SK-N-SH treated with all-trans-retinoic acid at 6 μM for 48 hours (cell line): ENCODE measurements at regions not wholly inside any gene's neighbourhood (a gene's known extent, or its start where the extent isn't known, plus 50 kb on each side); places are given as distances from the start of the nearest gene placed in this dataset.

ENCODE experiments used
- ATAC-seq: fragments of 200-7000 bp; cut with Tn5 transposase; 3 replicates; pipeline ENCODE4 v1.9.1; 2020; ENCODE audit warnings: mild to moderate bottlenecking, moderate library complexity
- BACH2 ChIP-seq: fragments of 250-450 bp; sonication (Bioruptor Pico); IDR thresholded peaks from 2 replicates; pipeline ENCODE4 v1.9.0; 2021; ENCODE audit warnings: mild to moderate bottlenecking, borderline replicate concordance
- CSDC2 ChIP-seq: fragments of 250-450 bp; sonication (Bioruptor Pico); IDR thresholded peaks from 2 replicates; pipeline ENCODE4 v1.5.0; 2020; ENCODE audit warnings: mild to moderate bottlenecking, moderate library complexity
- ESRRG ChIP-seq: fragments of 250-450 bp; sonication (Bioruptor Pico); IDR thresholded peaks from 2 replicates; pipeline ENCODE4 v1.6.1; 2021; ENCODE audit warnings: mild to moderate bottlenecking
- GLIS3 ChIP-seq: fragments of 250-450 bp; sonication (Bioruptor Pico); IDR thresholded peaks from 2 replicates; pipeline ENCODE4 v1.5.0; 2020; ENCODE audit warnings: mild to moderate bottlenecking, moderate library complexity
- OSR1 ChIP-seq: fragments of 250-450 bp; sonication (Bioruptor Pico); IDR thresholded peaks from 2 replicates; pipeline ENCODE4 v1.8.0; 2022; ENCODE audit warnings: moderate library complexity, mild to moderate bottlenecking, inconsistent platforms
- PPARA ChIP-seq: fragments of 250-450 bp; sonication (Bioruptor Pico); IDR thresholded peaks from 2 replicates; pipeline ENCODE4 v1.5.0; 2020; ENCODE audit warnings: mild to moderate bottlenecking, borderline replicate concordance
- RARB ChIP-seq: fragments of 250-450 bp; sonication (Bioruptor Pico); IDR thresholded peaks from 2 replicates; pipeline ENCODE4 v1.8.0; 2021; ENCODE audit warnings: mild to moderate bottlenecking, moderate library complexity
- SNAI2 ChIP-seq: fragments of 250-450 bp; sonication (Bioruptor Pico); IDR thresholded peaks from 2 replicates; pipeline ENCODE4 v1.5.0; 2020; ENCODE audit warnings: mild to moderate bottlenecking, moderate library complexity
- TCF4 ChIP-seq: fragments of 250-450 bp; sonication (Bioruptor Pico); IDR thresholded peaks from 2 replicates; pipeline ENCODE4 v1.8.0; 2021; ENCODE audit warnings: mild to moderate bottlenecking, moderate library complexity, borderline replicate concordance
- TOX ChIP-seq: fragments of 250-450 bp; sonication (Bioruptor Pico); IDR thresholded peaks from 2 replicates; pipeline ENCODE4 v1.8.0; 2021; ENCODE audit warnings: mild to moderate bottlenecking, moderate library complexity, borderline replicate concordance
- ZC3H10 ChIP-seq: fragments of 250-450 bp; sonication (Bioruptor Pico); IDR thresholded peaks from 2 replicates; pipeline ENCODE4 v1.5.1; 2021; ENCODE audit warnings: mild to moderate bottlenecking, moderate library complexity
- ZFP3 ChIP-seq: fragments of 250-450 bp; sonication (Bioruptor Pico); IDR thresholded peaks from 2 replicates; pipeline ENCODE4 v1.5.0; 2020; ENCODE audit warnings: mild to moderate bottlenecking, moderate library complexity
- ZFP30 ChIP-seq: fragments of 450-650 bp; formaldehyde crosslinking; IDR thresholded peaks from 2 replicates; pipeline ENCODE4 v1.5.0; 2022; ENCODE audit warnings: mild to moderate bottlenecking, moderate library complexity
- ZNF565 ChIP-seq: fragments of 450-650 bp; formaldehyde crosslinking; conservative IDR thresholded peaks from 2 replicates; pipeline ENCODE4 v1.5.0; 2020; ENCODE audit warnings: low read depth, mild to moderate bottlenecking, moderate library complexity
- ZNF70 ChIP-seq: fragments of 450-650 bp; formaldehyde crosslinking; IDR thresholded peaks from 2 replicates; pipeline ENCODE4 v1.5.0; 2020; ENCODE audit warnings: mild to moderate bottlenecking, moderate library complexity
- ZNF8 ChIP-seq: fragments of 450-650 bp; formaldehyde crosslinking; IDR thresholded peaks from 2 replicates; pipeline ENCODE4 v1.5.0; 2020; ENCODE audit warnings: mild to moderate bottlenecking, moderate library complexity
- TF ChIP-seq, protein P1 (sequence below): fragments of 250-450 bp; sonication (Bioruptor Pico); IDR thresholded peaks from 2 replicates; pipeline ENCODE4 v1.8.0; 2021; ENCODE audit warnings: low read depth, mild to moderate bottlenecking, moderate library complexity, borderline replicate concordance
- TF ChIP-seq, protein P2 (sequence below): fragments of 250-450 bp; sonication (Bioruptor Pico); IDR thresholded peaks from 2 replicates; pipeline ENCODE4 v1.8.0; 2020; ENCODE audit warnings: mild to moderate bottlenecking, moderate library complexity, borderline replicate concordance
- TF ChIP-seq, protein P3 (sequence below): fragments of 250-450 bp; sonication (Bioruptor Pico); IDR thresholded peaks from 2 replicates; pipeline ENCODE4 v1.5.1; 2020; ENCODE audit warnings: low read depth, mild to moderate bottlenecking, moderate library complexity
- TF ChIP-seq, protein P4 (sequence below): fragments of 250-450 bp; sonication (Bioruptor Pico); IDR thresholded peaks from 2 replicates; pipeline ENCODE4 v1.5.0; 2020; ENCODE audit warnings: mild to moderate bottlenecking, moderate library complexity

DNA sequence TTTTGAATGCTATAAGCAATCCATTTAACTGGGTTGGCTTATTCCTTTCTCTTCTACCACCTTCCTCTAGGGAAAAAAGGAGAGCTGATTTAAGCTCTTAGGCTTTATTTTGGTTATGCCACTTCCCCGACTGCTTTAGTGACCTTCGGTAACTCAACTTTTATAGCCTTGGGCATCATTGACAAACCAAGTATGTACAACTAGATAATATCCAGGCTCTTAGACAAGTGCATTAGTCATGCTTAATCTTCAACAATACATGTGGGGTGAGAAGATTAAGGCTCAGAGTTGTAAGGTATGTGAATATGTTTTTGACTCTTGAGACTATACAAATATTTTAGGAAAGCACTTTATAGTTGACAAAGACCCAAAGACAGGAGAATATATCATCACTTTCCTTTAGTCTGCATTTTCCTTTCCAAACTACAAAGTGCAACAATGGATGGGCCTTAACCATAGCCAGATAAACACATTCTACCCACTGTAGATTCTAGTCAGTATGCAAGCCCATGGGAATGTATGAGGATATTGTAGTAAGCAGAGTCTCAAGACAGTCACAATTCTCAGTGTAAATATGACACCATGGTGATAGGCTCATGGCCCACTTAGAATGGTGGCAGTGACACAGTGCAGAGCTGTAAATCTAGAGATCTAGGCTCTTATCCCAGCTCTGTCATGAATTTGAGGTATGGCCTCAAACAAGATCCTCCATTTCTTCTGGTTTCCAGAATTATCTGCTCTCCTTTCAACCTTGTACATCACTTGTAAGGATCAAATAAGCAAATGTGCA, 1117.3 kb downstream of the SORCS3 start:
- no peak for ATAC-seq
- TF ChIP-seq, protein P1, sequence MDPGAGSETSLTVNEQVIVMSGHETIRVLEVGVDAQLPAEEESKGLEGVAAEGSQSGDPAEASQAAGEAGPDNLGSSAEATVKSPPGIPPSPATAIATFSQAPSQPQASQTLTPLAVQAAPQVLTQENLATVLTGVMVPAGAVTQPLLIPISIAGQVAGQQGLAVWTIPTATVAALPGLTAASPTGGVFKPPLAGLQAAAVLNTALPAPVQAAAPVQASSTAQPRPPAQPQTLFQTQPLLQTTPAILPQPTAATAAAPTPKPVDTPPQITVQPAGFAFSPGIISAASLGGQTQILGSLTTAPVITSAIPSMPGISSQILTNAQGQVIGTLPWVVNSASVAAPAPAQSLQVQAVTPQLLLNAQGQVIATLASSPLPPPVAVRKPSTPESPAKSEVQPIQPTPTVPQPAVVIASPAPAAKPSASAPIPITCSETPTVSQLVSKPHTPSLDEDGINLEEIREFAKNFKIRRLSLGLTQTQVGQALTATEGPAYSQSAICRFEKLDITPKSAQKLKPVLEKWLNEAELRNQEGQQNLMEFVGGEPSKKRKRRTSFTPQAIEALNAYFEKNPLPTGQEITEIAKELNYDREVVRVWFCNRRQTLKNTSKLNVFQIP (CRISPR knock-in tag), result no peak
- TF ChIP-seq ESRRG (CRISPR knock-in tag) (no peak), ZFP30 (no peak), ZNF8 (no peak), TOX (CRISPR knock-in tag) (no peak), ZFP3 (CRISPR knock-in tag) (no peak), CSDC2 (CRISPR knock-in tag) (no peak), ZNF70 (no peak), PPARA (CRISPR knock-in tag) (no peak), BACH2 (CRISPR knock-in tag) (no peak), OSR1 (CRISPR knock-in tag) (no peak), GLIS3 (CRISPR knock-in tag) (no peak), TCF4 (CRISPR knock-in tag) (no peak), ZNF565 (no peak), SNAI2 (no peak)
- TF ChIP-seq, protein P2, sequence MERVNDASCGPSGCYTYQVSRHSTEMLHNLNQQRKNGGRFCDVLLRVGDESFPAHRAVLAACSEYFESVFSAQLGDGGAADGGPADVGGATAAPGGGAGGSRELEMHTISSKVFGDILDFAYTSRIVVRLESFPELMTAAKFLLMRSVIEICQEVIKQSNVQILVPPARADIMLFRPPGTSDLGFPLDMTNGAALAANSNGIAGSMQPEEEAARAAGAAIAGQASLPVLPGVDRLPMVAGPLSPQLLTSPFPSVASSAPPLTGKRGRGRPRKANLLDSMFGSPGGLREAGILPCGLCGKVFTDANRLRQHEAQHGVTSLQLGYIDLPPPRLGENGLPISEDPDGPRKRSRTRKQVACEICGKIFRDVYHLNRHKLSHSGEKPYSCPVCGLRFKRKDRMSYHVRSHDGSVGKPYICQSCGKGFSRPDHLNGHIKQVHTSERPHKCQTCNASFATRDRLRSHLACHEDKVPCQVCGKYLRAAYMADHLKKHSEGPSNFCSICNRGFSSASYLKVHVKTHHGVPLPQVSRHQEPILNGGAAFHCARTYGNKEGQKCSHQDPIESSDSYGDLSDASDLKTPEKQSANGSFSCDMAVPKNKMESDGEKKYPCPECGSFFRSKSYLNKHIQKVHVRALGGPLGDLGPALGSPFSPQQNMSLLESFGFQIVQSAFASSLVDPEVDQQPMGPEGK, result no peak
- TF ChIP-seq, protein P3, sequence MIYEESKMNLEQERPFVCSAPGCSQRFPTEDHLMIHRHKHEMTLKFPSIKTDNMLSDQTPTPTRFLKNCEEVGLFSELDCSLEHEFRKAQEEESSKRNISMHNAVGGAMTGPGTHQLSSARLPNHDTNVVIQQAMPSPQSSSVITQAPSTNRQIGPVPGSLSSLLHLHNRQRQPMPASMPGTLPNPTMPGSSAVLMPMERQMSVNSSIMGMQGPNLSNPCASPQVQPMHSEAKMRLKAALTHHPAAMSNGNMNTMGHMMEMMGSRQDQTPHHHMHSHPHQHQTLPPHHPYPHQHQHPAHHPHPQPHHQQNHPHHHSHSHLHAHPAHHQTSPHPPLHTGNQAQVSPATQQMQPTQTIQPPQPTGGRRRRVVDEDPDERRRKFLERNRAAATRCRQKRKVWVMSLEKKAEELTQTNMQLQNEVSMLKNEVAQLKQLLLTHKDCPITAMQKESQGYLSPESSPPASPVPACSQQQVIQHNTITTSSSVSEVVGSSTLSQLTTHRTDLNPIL (CRISPR knock-in tag), result no peak
- TF ChIP-seq, all 23 proteins: peak for 0

DNA sequence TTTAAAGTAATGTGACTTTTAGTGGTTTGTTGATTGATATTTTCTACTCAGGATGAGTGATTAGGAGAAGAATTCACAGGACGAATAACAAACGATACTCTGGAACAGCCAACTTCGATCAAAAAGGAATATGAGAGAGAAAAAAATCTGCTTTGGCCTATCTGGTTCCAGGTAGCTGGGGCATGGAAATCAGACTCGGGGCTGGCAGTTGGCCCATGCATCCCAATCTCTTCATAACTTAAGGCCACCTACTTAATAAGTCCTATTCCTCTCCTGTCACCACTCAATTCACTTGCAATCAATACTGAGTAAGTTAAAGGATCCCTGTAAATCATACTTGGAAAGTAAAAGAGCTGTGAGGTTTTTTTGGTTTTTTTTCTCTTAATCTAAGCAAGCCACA, 1116.2 kb downstream of the SORCS3 start:
- no peak for ATAC-seq
- TF ChIP-seq, protein P2, result no peak
- TF ChIP-seq ZNF70, result no peak
- no peak for TF ChIP-seq GLIS3 (CRISPR knock-in tag)
- no peak for TF ChIP-seq TCF4 (CRISPR knock-in tag)
- no peak for TF ChIP-seq ESRRG (CRISPR knock-in tag)
- TF ChIP-seq CSDC2 (CRISPR knock-in tag), result no peak
- TF ChIP-seq, protein P3 (CRISPR knock-in tag), result no peak
- TF ChIP-seq, protein P1 (CRISPR knock-in tag), result no peak

DNA sequence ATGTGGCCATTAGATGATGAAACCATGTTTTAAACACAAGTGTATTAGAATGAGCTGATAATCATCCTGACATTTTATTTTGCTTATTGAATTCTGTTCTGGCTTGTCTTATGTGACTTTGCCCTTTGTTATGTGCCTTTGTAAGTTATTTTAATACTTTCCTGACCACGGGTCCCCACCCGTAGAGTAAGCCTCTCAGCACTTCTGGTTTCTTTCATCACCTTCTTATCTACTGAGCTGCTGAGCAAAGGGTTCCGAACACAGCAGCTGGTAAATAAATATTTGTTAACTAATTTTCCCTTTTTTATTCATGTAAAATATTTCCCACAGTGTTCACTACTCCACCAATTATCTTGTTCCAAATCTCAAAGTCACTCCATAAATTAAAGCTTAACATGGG, 1115.3 kb downstream of the SORCS3 start:
- ATAC-seq, result no peak
- TF ChIP-seq OSR1 (CRISPR knock-in tag) (no peak), ZC3H10 (CRISPR knock-in tag) (no peak), PPARA (CRISPR knock-in tag) (no peak), CSDC2 (CRISPR knock-in tag) (no peak), SNAI2 (no peak), ZNF565 (no peak), RARB (CRISPR knock-in tag) (no peak), GLIS3 (CRISPR knock-in tag) (no peak), ZFP3 (CRISPR knock-in tag) (no peak)
- TF ChIP-seq, protein P1 (CRISPR knock-in tag), result no peak
- TF ChIP-seq, protein P3 (CRISPR knock-in tag), result no peak
- TF ChIP-seq, protein P4, sequence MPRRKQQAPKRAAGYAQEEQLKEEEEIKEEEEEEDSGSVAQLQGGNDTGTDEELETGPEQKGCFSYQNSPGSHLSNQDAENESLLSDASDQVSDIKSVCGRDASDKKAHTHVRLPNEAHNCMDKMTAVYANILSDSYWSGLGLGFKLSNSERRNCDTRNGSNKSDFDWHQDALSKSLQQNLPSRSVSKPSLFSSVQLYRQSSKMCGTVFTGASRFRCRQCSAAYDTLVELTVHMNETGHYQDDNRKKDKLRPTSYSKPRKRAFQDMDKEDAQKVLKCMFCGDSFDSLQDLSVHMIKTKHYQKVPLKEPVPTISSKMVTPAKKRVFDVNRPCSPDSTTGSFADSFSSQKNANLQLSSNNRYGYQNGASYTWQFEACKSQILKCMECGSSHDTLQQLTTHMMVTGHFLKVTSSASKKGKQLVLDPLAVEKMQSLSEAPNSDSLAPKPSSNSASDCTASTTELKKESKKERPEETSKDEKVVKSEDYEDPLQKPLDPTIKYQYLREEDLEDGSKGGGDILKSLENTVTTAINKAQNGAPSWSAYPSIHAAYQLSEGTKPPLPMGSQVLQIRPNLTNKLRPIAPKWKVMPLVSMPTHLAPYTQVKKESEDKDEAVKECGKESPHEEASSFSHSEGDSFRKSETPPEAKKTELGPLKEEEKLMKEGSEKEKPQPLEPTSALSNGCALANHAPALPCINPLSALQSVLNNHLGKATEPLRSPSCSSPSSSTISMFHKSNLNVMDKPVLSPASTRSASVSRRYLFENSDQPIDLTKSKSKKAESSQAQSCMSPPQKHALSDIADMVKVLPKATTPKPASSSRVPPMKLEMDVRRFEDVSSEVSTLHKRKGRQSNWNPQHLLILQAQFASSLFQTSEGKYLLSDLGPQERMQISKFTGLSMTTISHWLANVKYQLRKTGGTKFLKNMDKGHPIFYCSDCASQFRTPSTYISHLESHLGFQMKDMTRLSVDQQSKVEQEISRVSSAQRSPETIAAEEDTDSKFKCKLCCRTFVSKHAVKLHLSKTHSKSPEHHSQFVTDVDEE (CRISPR knock-in tag), result no peak
